ENCODE measurements at regions not wholly inside any gene's neighbourhood (a gene's known extent, or its start where the extent isn't known, plus 50 kb on each side); places are given as distances from the start of the nearest gene placed in this dataset.
"Not testable (repeated sequence)": the region's sequence is repeated elsewhere in the genome, so short reads cannot be mapped to it uniquely, and the experiment has no call there.

GRCh38 chrX:42832764-42833549 is 55.0 kb upstream of the PPP1R2C start:
- DNase-seq (ENCODE audit: low read depth in 3 of 3, low spot score in 2 of 3), result no peak

GRCh38 chrX:42833550-42833940 is 55.6 kb upstream of the PPP1R2C start:
- DNase-seq (ENCODE audit: low read depth in 3 of 3, low spot score in 2 of 3), result not testable (repeated sequence)

GRCh38 chrX:42837101-42837726 is 59.3 kb upstream of the PPP1R2C start:
- DNase-seq (ENCODE audit: low read depth in 3 of 3, low spot score in 2 of 3), result no peak

- DNase-seq (ENCODE audit: low read depth in 3 of 3, low spot score in 2 of 3), result no peak
Measured at GRCh38 chrX:42837747-42838146, 59.8 kb upstream of the PPP1R2C start.

- no peak for DNase-seq (ENCODE audit: low read depth in 3 of 3, low spot score in 2 of 3)
Measured at GRCh38 chrX:42839632-42840031, 61.7 kb upstream of the PPP1R2C start.

GRCh38 chrX:42846741-42847140 is 68.8 kb upstream of the PPP1R2C start:
- DNase-seq (ENCODE audit: low read depth in 3 of 3, low spot score in 2 of 3), result no peak

GRCh38 chrX:42855259-42855658 is 77.3 kb upstream of the PPP1R2C start:
- DNase-seq (ENCODE audit: low read depth in 3 of 3, low spot score in 2 of 3), result no peak

- DNase-seq (ENCODE audit: low read depth in 3 of 3, low spot score in 2 of 3), result no peak
Measured at GRCh38 chrX:42857766-42858165, 79.8 kb upstream of the PPP1R2C start.

GRCh38 chrX:42869011-42869410 is 91.0 kb upstream of the PPP1R2C start:
- DNase-seq (ENCODE audit: low read depth in 3 of 3, low spot score in 2 of 3), result no peak

- DNase-seq (ENCODE audit: low read depth in 3 of 3, low spot score in 2 of 3), result no peak
Measured at GRCh38 chrX:42869659-42870476, 91.9 kb upstream of the PPP1R2C start.

GRCh38 chrX:42886519-42886918 is 108.6 kb upstream of the PPP1R2C start:
- no peak for DNase-seq (ENCODE audit: low read depth in 3 of 3, low spot score in 2 of 3)

GRCh38 chrX:42900947-42901346 is 123.0 kb upstream of the PPP1R2C start:
- peak in 1 of 3 donors; percentile 6 for DNase-seq (ENCODE audit: low read depth in 3 of 3, low spot score in 2 of 3)

GRCh38 chrX:42902513-42902912 is 124.5 kb upstream of the PPP1R2C start:
- DNase-seq (ENCODE audit: low read depth in 3 of 3, low spot score in 2 of 3), result no peak

- DNase-seq (ENCODE audit: low read depth in 3 of 3, low spot score in 2 of 3), result no peak
Measured at GRCh38 chrX:42920752-42921151, 142.8 kb upstream of the PPP1R2C start.

GRCh38 chrX:42930071-42930470 is 152.1 kb upstream of the PPP1R2C start:
- no peak for DNase-seq (ENCODE audit: low read depth in 3 of 3, low spot score in 2 of 3)

- DNase-seq (ENCODE audit: low read depth in 3 of 3, low spot score in 2 of 3), result no peak
Measured at GRCh38 chrX:42930951-42931350, 153.0 kb upstream of the PPP1R2C start.

GRCh38 chrX:42933187-42933586 is 155.2 kb upstream of the PPP1R2C start:
- DNase-seq (ENCODE audit: low read depth in 3 of 3, low spot score in 2 of 3), result no peak

- no peak for DNase-seq (ENCODE audit: low read depth in 3 of 3, low spot score in 2 of 3)
Measured at GRCh38 chrX:42934020-42934726, 156.2 kb upstream of the PPP1R2C start.

GRCh38 chrX:42941671-42942070 is 163.7 kb upstream of the PPP1R2C start:
- DNase-seq (ENCODE audit: low read depth in 3 of 3, low spot score in 2 of 3), result no peak

- no peak for DNase-seq (ENCODE audit: low read depth in 3 of 3, low spot score in 2 of 3)
Measured at GRCh38 chrX:42943051-42943974, 165.3 kb upstream of the PPP1R2C start.

All from right renal cortex interstitium (tissue), 3 donors.